ENCODE measurements at regions not wholly inside any gene's neighbourhood (a gene's known extent, or its start where the extent isn't known, plus 50 kb on each side); places are given as distances from the start of the nearest gene placed in this dataset.

DNA sequence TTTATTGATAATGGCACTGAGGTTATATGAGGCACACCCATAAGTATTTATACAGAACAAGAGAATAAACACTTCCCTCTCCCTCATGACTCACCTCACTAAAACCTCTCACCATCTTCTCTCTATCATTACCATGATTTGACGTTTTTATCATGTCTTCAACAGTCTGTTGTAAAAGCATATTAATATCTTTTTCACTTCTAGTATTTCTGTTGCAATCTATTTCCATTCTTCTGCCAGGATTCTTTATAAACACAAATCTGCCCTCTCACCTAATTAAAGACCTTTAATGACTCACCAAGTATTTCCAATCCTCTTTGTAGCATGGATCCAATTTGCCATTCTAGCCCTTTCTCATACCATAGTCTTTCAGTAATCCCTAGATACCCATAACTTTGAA lies 527.7 kb downstream of the SLC16A7 start:
- TF ChIP-seq, protein P1, sequence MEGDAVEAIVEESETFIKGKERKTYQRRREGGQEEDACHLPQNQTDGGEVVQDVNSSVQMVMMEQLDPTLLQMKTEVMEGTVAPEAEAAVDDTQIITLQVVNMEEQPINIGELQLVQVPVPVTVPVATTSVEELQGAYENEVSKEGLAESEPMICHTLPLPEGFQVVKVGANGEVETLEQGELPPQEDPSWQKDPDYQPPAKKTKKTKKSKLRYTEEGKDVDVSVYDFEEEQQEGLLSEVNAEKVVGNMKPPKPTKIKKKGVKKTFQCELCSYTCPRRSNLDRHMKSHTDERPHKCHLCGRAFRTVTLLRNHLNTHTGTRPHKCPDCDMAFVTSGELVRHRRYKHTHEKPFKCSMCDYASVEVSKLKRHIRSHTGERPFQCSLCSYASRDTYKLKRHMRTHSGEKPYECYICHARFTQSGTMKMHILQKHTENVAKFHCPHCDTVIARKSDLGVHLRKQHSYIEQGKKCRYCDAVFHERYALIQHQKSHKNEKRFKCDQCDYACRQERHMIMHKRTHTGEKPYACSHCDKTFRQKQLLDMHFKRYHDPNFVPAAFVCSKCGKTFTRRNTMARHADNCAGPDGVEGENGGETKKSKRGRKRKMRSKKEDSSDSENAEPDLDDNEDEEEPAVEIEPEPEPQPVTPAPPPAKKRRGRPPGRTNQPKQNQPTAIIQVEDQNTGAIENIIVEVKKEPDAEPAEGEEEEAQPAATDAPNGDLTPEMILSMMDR (IDR thresholded peaks at IDR 0.05), result no peak
- no peak for TF ChIP-seq ZFX (IDR thresholded peaks at IDR 0.05; ENCODE audit: borderline replicate concordance)

Measured in 22Rv1 (cell line).